ENCODE measurements at regions not wholly inside any gene's neighbourhood (a gene's known extent, or its start where the extent isn't known, plus 50 kb on each side); places are given as distances from the start of the nearest gene placed in this dataset.

DNA sequence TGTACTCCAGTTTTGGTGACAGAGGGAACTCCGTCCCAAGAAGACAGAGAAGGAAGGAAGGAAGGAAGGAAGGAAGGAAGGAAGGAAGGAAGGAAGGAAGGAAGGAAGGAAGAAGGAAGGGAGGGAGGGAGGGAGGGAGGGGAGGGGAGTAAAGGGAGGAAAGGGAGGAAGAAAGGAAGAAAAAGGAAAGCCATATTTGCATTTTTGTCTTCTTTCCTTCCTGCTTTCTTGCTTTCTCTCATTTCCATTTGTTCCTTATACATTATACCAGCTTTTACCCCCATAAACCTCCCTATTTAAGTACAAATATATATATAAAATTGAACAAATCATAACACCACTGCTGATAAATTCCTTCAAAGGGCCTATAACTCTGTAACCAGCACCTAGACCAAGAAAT lies 151.8 kb downstream of the SMC2 start:
- ChIA-PET POLR2A (no interaction called here), CTCF (no interaction called here)
- Histone ChIP-seq H3K4me2 (replicated peaks; ENCODE audit: low read depth, low read length, poor library complexity, severe bottlenecking) (no peak overlapping the region), H2AFZ (ENCODE audit: insufficient read depth, low read depth, low read length, poor library complexity, severe bottlenecking) (no peak overlapping the region), H3K4me1 (ENCODE audit: control insufficient read depth in 2 of 2, insufficient read depth in 2 of 2, low read length in 2 of 2) (no peaks in the 10 kb centered on the region), H4K20me1 (ENCODE audit: control insufficient read depth, insufficient read depth, low read length, poor library complexity, severe bottlenecking) (no peaks in the 10 kb centered on the region), H3K4me3 (ENCODE audit: control extremely low read depth in 1 of 5, extremely low read depth in 1 of 5, insufficient read depth in 1 of 5, low read depth in 2 of 5, low read length in 4 of 5) (no peak overlapping the region), H3K36me3 (replicated peaks in 1 of 2; ENCODE audit: control extremely low read depth in 1 of 2, control insufficient read depth in 1 of 2, extremely low read depth in 1 of 2, insufficient read depth in 2 of 2, low read length in 1 of 2) (no peaks in the 10 kb centered on the region), H3K79me2 (ENCODE audit: control insufficient read depth, insufficient read depth, low read length) (no peaks in the 10 kb centered on the region), H3K27ac (ENCODE audit: low read length in 2 of 2) (no peak overlapping the region), H3K9me3 (ENCODE audit: control extremely low read depth in 1 of 3, control insufficient read depth in 2 of 3, insufficient read depth in 1 of 3, low read length in 2 of 3) (no peaks in the 10 kb centered on the region), H3K9ac (ENCODE audit: low read length) (no peak overlapping the region), H3K27me3 (replicated peaks in 1 of 4; ENCODE audit: control extremely low read depth in 1 of 4, control insufficient read depth in 3 of 4, insufficient read depth in 4 of 4, low read length in 3 of 4) (no peaks in the 10 kb centered on the region)
- no peaks in the 10 kb centered on the region for H3K27me3 Mint-ChIP-seq
- 25% methylated on average over 1 of the region's 1 CpG for WGBS (ENCODE audit: insufficient coverage)
- no peak overlapping the region for H3K4me3 Mint-ChIP-seq
- TF ChIP-seq EZH2 (IDR thresholded peaks at IDR 0.05; ENCODE audit: borderline replicate concordance, insufficient read depth, low read depth, low read length, poor library complexity, severe bottlenecking): no peak
- TF ChIP-seq CTCF (IDR thresholded peaks at IDR 0.05): no peak
- intact Hi-C loops (cut with micrococcal nuclease): no loop called here
- H3K27ac Mint-ChIP-seq: no peak overlapping the region
- DNase-seq: no peak
- no peak for ATAC-seq (ENCODE audit: low read depth)
- H3K9me3 Mint-ChIP-seq (ENCODE audit: insufficient read depth): no peaks in the 10 kb centered on the region
- no peaks in the 10 kb centered on the region for H3K4me1 Mint-ChIP-seq

- H3K27me3 ChIP-seq (replicated peaks in 1 of 4; ENCODE audit: control extremely low read depth in 1 of 4, control insufficient read depth in 3 of 4, insufficient read depth in 4 of 4, low read length in 3 of 4): no peaks in the 10 kb centered on the region
- H3K4me3 Mint-ChIP-seq: no peak overlapping the region
- no peaks in the 10 kb centered on the region for H4K20me1 ChIP-seq (ENCODE audit: control insufficient read depth, insufficient read depth, low read length, poor library complexity, severe bottlenecking)
- no peak overlapping the region for H3K4me3 ChIP-seq (ENCODE audit: control extremely low read depth in 1 of 5, extremely low read depth in 1 of 5, insufficient read depth in 1 of 5, low read depth in 2 of 5, low read length in 4 of 5)
- H3K9me3 Mint-ChIP-seq (ENCODE audit: insufficient read depth): peaks cover 8% of the 10 kb centered on the region
- ChIA-PET CTCF (no interaction called here), POLR2A (no interaction called here)
- no peaks in the 10 kb centered on the region for H3K4me1 ChIP-seq (ENCODE audit: control insufficient read depth in 2 of 2, insufficient read depth in 2 of 2, low read length in 2 of 2)
- intact Hi-C loops (cut with micrococcal nuclease): no loop called here
- no peak overlapping the region for H3K27ac Mint-ChIP-seq
- TF ChIP-seq CTCF (IDR thresholded peaks at IDR 0.05): no peak
- TF ChIP-seq EZH2 (IDR thresholded peaks at IDR 0.05; ENCODE audit: borderline replicate concordance, insufficient read depth, low read depth, low read length, poor library complexity, severe bottlenecking): no peak
- no peak overlapping the region for H3K27ac ChIP-seq (ENCODE audit: low read length in 2 of 2)
- H3K9me3 ChIP-seq (ENCODE audit: control extremely low read depth in 1 of 3, control insufficient read depth in 2 of 3, insufficient read depth in 1 of 3, low read length in 2 of 3): no peaks in the 10 kb centered on the region
- H2AFZ ChIP-seq (ENCODE audit: insufficient read depth, low read depth, low read length, poor library complexity, severe bottlenecking): no peak overlapping the region
- whole genome bisulfite sequencing (ENCODE audit: insufficient coverage): 86% methylated on average over 1 of the region's 3 CpGs
- DNase-seq (no peak), ATAC-seq (ENCODE audit: low read depth) (no peak)
- H3K36me3 ChIP-seq (replicated peaks in 1 of 2; ENCODE audit: control extremely low read depth in 1 of 2, control insufficient read depth in 1 of 2, extremely low read depth in 1 of 2, insufficient read depth in 2 of 2, low read length in 1 of 2): no peaks in the 10 kb centered on the region
- no peaks in the 10 kb centered on the region for H3K4me1 Mint-ChIP-seq
- no peak overlapping the region for H3K9ac ChIP-seq (ENCODE audit: low read length)
- no peaks in the 10 kb centered on the region for H3K27me3 Mint-ChIP-seq
- no peaks in the 10 kb centered on the region for H3K79me2 ChIP-seq (ENCODE audit: control insufficient read depth, insufficient read depth, low read length)
- H3K4me2 ChIP-seq (replicated peaks; ENCODE audit: low read depth, low read length, poor library complexity, severe bottlenecking): no peak overlapping the region
Measured at GRCh38 chr9:104247899-104248460, 153.9 kb downstream of the SMC2 start.
